Right lobe of liver (tissue), 4 donors: ENCODE measurements at regions not wholly inside any gene's neighbourhood (a gene's known extent, or its start where the extent isn't known, plus 50 kb on each side); places are given as distances from the start of the nearest gene placed in this dataset.

ENCODE experiments used
- POLR2A ChIP-seq: fragments of 450-650 bp; IDR thresholded peaks from one replicate; pipeline ENCODE4 v1.6.1; 2017; ENCODE audit warnings: antibody characterized with exemption, mild to moderate bottlenecking
- TF ChIP-seq, protein P1 (sequence below), 4 donors: fragments of 200-600 bp in 3 of 4; fragments of 450-650 bp in 1 of 4; IDR thresholded peaks; one replicate each; pipeline versions ENCODE4 v1.5.1 to v1.8.0; 2016 to 2022; ENCODE audit warnings: antibody characterized with exemption in 4 of 4, mild to moderate bottlenecking in 2 of 4
- donor health status: DM: no; HTN: no; CAD: no.
- donor health status: DM: no; HTN: no; CAD: no.
- donor health status: DM: no; HTN: yes; CAD: no.

DNA sequence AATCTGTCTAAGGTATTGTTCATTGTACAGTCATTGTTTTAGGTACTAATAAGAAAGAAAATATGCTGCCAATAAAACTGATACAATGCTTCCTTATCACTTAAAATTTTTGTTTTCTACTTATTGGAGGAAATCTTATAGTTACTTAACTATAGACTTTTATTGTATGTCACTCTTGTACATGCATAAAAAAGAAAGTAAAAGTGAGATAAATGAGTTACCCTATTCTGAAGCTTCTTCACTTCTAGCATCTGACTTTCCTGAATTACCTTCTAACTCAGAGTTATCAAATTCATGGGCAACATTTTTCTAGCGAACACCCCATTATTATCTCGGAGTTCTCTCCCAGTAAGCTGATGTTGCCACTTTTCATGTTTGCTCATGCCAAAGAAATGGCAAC, 504.9 kb downstream of the SH2D4B start:
- TF ChIP-seq, protein P1, sequence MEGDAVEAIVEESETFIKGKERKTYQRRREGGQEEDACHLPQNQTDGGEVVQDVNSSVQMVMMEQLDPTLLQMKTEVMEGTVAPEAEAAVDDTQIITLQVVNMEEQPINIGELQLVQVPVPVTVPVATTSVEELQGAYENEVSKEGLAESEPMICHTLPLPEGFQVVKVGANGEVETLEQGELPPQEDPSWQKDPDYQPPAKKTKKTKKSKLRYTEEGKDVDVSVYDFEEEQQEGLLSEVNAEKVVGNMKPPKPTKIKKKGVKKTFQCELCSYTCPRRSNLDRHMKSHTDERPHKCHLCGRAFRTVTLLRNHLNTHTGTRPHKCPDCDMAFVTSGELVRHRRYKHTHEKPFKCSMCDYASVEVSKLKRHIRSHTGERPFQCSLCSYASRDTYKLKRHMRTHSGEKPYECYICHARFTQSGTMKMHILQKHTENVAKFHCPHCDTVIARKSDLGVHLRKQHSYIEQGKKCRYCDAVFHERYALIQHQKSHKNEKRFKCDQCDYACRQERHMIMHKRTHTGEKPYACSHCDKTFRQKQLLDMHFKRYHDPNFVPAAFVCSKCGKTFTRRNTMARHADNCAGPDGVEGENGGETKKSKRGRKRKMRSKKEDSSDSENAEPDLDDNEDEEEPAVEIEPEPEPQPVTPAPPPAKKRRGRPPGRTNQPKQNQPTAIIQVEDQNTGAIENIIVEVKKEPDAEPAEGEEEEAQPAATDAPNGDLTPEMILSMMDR (IDR thresholded peaks at IDR 0.05) = no peak
- no peak for TF ChIP-seq POLR2A
